ENCODE measurements at regions not wholly inside any gene's neighbourhood (a gene's known extent, or its start where the extent isn't known, plus 50 kb on each side); places are given as distances from the start of the nearest gene placed in this dataset.
"Not testable (repeated sequence)": the region's sequence is repeated elsewhere in the genome, so short reads cannot be mapped to it uniquely, and the experiment has no call there.

DNA sequence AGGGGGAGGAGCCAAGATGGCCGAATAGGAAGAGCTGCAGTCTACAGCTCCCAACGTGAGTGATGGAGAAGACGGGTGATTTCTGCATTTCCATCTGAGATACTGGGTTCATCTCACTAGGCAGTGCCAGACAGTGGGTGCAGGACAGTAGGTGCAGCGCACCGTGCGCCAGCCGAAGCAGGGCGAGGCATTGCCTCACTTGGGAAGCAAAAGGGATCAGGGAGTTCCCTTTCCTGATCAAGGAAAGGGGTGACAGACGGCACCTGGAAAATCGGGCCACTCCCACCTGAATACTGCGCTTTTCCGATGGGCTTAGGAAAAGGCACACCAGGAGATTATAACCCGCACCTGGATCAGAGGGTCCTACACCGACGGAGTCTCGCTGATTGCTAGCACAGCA is 121.1 kb upstream of the SESTD1 start:
- DNase-seq: not testable (repeated sequence)

DNA sequence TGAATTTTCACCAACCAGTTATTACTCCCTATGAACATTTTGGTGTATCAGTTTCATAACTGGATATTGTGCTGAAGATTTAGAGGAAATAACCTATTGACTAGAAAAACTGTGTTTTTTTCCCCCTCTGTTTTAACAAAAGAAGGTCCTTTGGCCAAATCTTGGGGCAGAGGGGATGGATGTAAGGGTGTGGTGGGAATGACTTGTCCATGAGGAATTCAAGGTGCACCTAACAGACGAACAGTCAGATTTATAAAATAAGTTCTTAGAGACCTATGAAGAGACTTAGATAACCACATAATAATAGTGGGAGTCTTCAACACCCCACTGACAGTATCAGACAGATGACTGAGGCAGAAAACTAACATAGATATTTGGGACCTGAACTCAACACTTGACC is 119.3 kb upstream of the SESTD1 start:
- no peak for DNase-seq

DNA sequence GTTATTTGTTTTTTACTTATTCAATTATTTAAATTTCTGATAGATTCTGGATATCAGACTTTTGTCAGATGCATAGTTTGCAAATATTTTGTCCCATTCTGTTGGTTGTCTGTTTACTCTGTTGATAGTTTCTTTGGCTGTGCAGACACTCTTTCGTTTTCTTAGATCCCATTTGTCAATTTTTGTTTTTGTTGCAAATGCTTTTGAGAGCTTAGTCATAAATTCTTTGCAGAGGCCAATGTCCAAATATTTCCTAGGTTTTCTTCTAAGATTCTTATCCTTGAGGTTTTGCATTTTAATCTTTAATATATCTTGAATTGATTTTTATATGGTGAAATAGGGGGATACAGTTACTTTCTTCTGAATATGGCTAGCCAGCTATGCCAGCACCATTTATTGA is 112.7 kb upstream of the SESTD1 start:
- no peak for DNase-seq

DNA sequence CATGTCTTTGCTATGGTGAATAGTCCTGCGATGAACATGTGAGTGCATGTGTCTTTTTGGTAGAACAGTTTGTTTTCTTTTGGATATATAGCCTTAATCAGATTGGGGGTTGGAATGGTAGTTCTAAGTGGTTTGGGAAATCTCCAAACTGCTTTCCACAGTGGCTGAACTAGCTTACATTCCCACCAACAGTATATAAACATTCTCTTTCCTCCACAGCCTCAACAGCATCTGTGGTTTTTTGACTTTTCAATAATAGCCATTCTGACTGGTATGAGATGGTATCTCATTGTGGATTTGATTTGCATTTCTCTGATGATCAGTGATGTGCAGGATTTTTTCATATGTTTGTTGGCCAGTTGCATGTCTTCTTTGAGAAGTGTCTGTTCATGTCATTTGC is 112.2 kb upstream of the SESTD1 start:
- DNase-seq: no peak

DNA sequence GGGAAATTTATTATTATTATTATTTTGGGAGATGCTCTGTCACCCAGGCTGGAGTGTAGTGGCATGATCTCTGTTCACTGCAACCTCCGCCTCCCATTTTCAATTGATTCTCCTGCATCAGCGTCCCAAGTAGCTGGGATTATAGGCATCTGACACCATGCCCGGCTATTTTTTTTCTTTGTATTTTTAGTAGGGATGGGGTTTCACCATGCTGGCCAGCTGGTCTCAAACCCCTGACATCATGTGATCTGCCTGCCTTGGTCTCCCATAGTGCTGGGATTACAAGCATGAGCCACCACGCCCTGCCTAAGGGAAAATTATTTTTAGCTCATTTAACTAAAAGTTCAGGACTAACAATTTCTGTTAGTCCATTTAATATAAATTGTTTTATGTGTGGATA is 109.2 kb upstream of the SESTD1 start:
- no peak for DNase-seq

DNA sequence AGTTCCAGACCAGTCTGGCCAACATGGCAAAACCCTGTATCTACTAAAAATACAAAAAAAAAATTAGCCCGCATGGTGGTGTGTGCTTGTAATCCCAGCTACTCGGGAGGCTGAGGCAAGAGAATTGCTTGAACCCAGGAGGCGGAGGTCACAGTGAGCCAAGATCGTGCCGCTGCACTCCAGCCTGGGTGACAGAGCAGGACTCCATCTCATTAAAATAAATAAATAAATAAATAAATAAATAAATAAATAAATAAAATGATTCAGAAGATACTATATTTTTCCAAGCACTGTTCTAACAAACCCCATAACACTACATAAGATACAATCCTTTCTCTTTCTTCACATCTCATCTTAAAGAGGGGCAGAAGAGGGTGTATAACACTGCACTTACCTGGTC is 100.9 kb upstream of the SESTD1 start:
- DNase-seq: not testable (repeated sequence)

DNA sequence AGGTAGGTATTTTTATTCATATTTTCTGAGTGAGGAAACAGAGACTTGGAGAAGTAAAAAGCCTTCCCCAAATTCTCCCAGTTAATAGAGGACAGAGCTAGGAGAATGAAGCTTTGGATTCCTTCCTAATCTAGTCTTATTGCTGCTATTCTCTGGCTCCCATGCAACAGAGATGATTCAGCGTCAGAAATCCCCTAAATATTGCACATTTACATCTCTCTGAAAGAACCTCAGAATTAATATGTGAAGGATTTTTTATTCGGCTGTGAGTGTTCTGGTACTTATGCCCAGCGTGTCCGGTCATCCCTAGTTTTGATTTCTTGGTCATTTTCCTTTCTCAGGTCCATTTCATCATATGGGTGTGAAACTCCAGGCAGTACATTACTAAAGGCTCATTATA is 91.2 kb upstream of the SESTD1 start:
- no peak for DNase-seq

DNA sequence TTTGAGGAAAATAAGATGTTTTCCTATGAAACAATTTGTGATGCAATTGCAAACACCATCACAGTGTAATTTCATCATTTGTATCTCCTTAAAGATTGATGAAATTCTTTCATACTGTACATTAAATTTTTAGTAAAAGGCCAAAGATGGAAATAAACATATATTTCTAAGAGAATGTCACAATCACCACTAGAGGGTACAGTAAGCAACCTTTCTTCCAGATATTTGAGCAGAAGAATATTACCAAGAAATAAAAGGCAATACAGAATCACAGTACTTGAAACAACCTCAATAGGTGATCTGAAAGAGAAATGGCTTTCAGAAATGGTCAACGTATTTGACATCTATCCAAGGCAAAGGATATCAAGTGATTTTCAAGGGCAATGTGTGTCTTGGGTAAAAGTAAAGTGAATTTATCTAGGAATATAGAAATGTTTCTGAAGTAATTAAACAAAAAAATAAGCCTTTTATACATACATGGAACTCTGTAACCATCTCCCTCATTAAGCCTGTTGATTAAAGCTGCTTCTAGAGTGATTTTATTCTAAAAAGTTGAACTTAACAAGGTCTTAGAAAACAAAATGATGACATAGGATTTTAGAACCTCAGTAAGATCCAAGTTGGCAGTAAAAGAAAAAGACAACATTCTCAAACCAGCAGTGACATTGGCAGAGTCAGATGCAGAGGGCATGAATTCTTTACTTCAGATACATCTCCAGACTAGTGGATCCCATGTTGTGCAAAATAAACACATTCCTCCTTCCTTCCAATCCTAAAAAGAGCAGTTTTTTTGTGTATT is 90.3 kb upstream of the SESTD1 start:
- no peak for DNase-seq

DNA sequence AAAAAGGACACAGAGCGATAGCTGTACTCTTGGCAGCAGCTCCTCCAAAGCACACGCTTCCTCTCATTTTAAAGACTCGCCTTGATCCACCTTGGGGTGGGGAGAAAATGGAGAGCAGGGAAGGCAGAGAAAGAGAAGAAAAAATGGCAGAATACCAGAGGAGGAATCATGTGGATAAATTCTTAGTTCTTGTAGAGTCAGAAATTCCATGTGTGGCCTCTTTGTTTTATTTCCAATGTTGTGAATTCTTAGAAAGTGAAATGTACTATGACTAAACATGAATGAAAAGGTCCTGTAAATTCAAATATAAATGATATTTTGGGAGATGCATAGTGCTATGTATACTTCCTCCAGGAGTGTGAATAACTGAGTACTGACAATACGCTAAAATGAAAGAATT is 89.7 kb upstream of the SESTD1 start:
- DNase-seq: no peak

DNA sequence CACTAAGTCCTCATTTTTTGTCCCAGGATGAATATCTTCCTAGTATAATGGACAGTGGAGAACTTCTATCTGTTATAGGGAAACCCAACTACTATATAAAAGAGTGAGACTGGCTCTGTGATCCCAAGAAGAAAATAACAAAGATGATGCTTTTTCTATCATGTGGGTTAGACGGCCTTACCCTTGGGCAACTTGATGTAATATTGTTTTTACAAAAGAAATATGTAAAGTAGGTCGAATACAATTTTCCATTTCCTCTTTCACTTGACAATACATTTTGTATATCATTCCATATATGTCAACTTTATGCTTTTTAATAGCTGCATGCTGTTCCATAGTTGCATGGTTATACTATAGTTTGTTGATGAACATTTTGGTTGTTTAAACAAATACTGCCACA is 87.5 kb upstream of the SESTD1 start:
- no peak for DNase-seq

DNA sequence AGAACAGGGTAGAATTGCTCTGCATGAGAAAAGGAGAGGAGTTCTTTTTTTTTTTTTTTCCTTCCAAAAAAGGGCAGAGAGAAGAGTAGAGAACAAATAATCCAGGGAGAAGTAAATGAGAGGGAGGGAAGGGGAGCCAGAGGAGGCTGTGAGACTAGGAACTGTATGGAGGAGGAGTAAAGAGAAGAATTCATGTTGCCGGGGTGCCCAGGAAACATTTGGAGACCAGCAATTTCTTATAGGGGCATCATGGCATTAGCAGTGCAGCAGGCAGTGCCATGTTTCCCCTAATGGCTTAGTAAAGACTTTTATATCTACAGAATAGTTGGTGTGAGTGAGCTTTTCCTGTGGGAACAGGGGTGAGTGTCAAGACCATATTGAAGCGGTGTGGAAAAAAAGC is 86.4 kb upstream of the SESTD1 start:
- DNase-seq: no peak

DNA sequence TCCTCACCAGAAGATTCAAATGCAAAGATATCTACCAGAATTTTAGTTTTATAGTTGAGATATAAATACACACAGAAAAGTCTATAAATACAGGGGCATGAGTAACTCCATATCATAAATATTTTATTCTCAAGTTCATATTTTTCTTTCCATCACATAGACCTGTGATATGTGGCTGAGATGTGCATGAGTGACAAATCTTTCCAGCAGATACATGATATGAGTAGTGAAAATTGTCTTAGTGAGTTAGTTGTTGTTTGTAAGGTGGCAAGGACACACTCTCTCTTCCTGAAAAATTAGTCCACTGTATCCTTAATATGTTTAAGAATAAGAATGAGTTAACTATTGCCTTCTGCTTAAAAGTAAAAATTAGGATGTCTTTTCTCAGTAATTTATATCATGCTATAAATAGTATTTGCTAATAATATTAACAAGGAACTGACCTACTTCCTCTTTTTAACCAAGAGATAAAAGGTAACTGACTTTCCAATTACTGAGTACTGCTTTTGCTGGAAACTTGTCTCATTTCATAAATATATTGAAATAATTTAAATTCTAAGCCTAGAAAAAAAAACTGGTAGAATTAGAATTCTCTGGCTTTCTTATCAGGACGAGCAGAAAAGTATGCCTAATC is 85.2 kb upstream of the SESTD1 start:
- no peak for DNase-seq

DNA sequence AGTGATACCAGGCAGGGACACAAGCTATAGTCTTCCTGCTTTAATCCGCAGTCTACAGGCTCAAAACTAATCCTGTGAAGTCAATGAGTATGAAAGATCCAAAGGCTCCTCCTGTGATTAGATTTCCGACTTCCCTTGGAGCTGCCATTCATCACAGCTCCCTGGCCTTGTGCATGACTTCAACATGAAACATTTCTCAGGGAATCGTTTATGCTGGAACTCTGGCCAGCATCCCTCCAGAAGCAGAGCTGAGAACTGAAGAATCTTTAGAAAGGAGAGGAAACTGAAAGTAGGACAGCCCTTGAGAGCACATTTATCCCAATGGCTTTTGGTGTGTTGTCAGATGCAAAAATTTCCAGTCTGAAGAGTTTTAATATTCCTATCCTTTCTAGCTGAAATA is 84.3 kb upstream of the SESTD1 start:
- no peak for DNase-seq

DNA sequence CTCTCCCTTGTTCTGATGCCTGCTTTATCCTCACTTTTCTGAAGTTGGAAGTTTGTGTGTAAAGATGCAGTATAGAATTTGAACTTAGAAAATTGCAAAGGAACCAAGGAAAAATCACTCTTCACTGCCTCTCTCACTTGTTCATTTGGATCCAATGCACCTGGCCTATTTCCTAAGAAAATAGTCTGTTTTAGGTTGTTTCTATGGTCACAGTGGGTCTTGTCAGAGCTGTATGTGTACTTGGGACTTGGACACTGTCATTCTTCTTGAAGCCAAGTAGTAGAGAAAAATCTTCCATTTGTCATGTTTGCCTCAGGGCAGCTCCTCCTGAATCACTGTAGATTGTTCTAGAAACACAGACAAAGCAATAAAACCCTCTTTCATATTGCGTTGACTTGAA is 80.3 kb upstream of the SESTD1 start:
- DNase-seq: no peak

DNA sequence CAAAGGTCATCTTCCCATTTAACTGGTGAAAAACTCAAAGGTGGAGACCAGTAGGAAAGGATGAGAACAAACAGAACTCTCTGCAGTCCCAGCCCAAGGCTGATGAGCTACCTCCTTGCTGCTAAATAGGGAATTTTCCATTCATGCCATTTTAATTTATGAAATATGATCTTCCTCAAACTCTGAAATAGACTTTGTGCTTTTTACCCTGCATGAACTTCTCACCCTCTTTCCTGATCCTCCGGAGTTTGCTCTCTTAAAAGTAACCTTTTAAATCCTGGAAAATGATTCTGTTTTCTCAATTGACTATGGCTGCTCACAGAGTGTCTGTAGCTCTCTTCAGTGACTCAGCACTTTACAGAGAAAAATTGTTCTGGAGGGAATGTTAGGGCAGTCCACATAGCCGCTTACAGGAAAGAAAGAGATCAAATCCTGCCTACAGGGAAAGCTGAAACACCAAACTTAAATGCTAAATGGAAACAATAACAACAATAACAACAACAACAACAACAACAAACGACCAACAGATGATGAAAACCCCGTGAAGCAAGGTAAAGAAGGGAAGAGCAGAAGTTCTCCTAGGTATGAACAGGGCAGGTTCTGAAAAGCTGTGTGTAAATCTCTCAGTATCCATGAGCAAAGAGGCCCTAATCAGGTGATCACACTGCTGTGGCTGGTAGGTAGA is 79.8 kb upstream of the SESTD1 start:
- no peak for DNase-seq

DNA sequence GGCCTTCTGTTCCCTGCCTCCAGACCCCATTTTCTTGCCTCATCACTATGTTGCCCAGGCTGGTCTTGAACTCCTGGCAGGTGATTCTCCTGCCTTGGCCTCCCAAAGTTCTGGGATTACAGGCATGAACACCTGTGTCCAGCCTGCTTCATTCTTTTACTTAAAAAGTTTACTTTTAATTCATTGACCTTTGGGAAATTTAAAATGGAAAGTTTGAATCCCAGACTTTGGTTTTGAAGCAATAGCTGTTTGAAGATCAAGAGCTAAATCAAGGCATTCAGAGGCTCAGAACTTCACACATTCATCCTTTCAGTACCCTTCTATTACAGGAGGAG is 79.3 kb upstream of the SESTD1 start:
- DNase-seq: no peak

DNA sequence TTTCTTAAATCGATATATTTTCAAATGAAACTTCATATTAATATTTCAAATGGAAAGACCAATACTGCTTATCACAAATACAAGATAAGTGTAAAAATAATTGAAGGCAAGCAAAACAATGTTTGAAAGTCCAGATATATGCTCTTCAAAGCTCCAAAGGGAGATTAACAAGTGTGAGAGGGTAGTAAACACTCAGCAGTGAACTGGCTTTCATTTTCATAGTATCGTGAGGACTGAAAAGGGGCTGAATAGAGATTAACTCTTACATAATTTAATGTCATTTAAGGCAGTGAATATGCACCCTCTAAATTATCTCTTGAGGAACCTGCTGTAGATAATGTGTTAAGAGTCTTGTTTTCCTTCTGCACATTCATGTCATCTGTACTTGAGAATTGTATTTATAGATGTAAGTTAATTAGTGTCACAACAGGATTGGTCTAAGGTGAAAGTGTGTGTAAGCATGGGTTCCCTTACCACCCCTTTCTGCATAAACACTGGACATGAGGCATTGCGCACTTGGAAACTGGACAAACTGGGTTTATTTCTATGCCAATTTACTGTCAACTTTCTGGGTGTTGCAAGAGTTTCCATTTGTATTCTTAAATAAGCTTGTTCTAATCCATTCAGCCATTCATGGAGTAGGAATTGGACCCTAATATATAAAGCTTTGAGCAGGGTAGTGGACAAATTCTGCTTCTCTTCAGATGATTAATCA is 76.7 kb upstream of the SESTD1 start:
- DNase-seq: peak in 1 of 14 donors; percentile 7

DNA sequence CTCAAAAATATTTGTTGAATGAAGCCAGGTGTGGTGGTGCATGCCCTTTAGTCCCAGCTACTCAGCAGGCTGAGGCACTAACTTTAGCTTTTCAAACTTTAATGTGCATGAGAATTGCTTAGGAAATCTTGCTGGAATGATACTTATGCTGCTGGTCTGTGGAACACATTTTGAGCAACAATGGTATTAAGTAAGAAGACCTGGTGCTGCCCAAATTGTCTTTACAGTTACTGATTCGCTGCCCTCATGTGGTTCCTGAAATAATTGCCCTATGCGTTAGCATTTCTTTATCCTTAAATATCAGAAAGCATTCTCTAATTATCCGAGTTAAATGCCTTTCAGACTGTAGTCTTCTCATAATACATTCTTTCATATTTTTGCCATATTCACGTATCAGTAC is 76.0 kb upstream of the SESTD1 start:
- peak in 1 of 14 donors; percentile 10 for DNase-seq

DNA sequence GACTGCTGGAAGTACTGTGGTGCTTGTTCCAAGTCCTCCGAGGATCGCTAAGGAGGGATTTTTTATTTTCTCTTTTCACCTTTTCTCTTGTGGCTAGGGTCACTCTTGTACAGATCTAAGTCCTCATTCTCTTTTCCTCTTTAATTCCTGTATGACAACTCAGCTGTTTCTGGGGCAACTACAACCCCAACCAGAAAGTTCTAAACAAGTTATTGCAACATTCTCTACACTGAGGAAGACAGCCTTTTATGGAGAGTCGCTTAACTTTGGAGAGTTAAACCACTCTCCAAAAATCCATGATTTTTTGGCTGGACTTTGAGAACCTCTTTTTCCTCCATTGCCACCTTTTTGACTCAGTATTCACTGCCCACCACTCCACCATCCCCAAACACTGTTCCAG is 74.0 kb upstream of the SESTD1 start:
- no peak for DNase-seq

DNA sequence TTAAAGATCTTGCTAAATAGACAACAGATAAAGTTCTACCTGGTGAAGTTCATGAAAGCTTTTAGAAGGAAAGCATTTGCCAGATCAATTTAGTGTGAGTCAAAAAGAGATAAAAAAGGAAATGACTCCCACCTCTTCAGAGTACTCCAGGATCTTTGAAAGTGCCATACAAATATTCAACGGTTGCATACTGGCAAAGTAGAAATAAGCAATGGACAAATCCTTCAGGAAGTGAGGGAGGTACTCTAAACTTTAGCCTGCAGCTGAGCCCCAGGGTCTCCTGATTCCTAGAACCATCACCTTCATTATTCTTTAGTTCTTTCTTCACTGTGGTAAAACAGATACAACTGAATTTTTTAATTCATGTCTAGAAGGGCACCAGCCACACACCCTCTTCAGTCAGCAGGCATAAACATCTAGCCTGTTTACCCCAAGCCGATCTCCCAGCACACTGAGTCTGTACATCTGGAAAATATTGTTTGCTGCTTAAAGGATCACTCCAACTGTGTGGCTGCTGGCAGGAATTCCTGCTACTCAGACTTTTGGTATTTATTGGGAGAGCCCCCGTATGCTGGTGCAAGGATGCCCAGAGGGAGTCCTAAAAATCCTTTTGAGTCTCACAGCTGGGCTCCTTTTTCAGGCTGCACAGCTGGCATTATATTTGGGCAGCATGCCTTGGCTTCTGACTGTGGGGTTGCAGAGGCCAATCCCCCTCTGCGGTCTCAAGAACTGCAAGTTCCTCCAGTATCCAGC is 72.3 kb upstream of the SESTD1 start:
- peak in 1 of 14 donors; percentile 8 for DNase-seq

DNA sequence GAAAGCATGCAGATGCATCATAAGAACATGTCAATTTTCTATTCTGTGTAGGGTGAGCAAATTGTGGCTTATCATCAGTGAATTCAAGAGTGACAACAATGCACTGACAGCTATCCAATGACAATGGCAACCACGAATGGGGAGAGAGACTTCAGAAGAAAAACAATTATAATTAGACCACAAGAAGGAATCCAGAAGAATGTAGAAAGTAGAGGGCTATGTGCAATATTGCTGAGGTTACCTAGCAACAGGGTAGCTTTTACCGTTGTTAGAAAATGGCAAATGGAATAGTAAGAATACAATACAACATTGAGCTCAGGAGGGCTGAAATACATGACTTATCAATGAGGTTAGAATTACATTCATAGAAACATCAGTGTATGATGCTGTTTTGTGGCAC is 71.1 kb upstream of the SESTD1 start:
- DNase-seq: no peak

DNA sequence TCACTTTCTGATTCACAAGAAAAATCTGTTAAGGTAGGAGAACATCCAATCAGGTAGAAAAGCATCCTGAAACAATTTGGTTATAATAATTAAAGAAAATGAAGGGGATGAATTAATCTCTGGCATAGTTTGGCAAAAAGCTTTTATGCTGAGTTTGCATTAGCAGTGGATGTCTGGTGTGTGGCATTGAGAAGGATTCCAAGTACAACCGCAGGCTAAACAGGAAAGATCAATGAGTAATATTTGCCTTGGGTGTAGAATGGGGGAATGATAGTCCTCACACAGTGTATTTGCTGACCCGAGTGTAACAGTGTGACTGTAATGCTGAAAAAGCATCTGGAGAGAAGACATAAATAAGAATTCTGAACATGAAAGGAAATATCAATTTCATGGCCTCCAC is 68.3 kb upstream of the SESTD1 start:
- DNase-seq: no peak

DNA sequence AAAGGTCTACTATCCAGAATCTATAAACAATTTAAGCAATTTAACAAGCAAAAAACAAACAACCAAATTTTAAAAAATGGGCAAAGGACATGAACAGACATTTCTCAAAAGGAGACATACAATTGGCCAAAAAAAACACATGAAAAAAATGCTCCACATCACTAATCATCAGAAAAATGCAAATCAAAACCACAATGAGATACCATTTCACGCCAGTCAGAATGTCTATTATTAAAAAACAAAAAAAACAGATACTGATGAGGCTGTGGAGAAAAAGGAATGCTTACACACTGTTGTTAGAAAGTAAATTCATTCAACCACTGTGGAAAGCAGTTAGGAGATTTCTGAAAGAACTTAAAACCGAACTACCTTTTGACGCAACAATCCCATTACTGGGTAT is 66.4 kb upstream of the SESTD1 start:
- DNase-seq: no peak

Data from C1 segment of cervical spinal cord (tissue), 14 donors.